Fibroblast of skin of left quadriceps (primary cell): ENCODE measurements at regions not wholly inside any gene's neighbourhood (a gene's known extent, or its start where the extent isn't known, plus 50 kb on each side); places are given as distances from the start of the nearest gene placed in this dataset.
A peak's percentile ranks its signal among the peaks of the same experiment; 100 is the strongest.

Experiments used
- DNase-seq, 2 experiments: peaks; one replicate each; pipeline ENCODE4 v3.0.0-alpha.2; 2013; ENCODE audit warnings: low read depth in 2 of 2

- DNase-seq: no peak
Measured at GRCh38 chr12:132426349-132427173, 63.4 kb upstream of the FBRSL1 start.

GRCh38 chr12:132424811-132425210 lies 65.1 kb upstream of the FBRSL1 start:
- DNase-seq: no peak

GRCh38 chr12:132423820-132424645 lies 65.9 kb upstream of the FBRSL1 start:
- DNase-seq: no peak

GRCh38 chr12:132423251-132423819 lies 66.6 kb upstream of the FBRSL1 start:
- DNase-seq: no peak

- DNase-seq: peak; percentile 13 to 15
Measured at GRCh38 chr12:132422381-132423043, 67.4 kb upstream of the FBRSL1 start.

GRCh38 chr12:132422040-132422380 lies 67.9 kb upstream of the FBRSL1 start:
- no peak for DNase-seq

GRCh38 chr12:132419631-132420246 lies 70.2 kb upstream of the FBRSL1 start:
- DNase-seq: no peak

- DNase-seq: no peak
Measured at GRCh38 chr12:132418393-132418925, 71.5 kb upstream of the FBRSL1 start.

GRCh38 chr12:132417741-132418140 lies 72.2 kb upstream of the FBRSL1 start:
- no peak for DNase-seq

GRCh38 chr12:132416827-132417226 lies 73.1 kb upstream of the FBRSL1 start:
- no peak for DNase-seq

- DNase-seq: no peak
Measured at GRCh38 chr12:132416121-132416673, 73.8 kb upstream of the FBRSL1 start.

GRCh38 chr12:132415327-132416120 lies 74.4 kb upstream of the FBRSL1 start:
- no peak for DNase-seq

GRCh38 chr12:132414634-132415326 lies 75.2 kb upstream of the FBRSL1 start:
- DNase-seq: peak; percentile 42 to 44

- DNase-seq: no peak
Measured at GRCh38 chr12:132413931-132414588, 75.9 kb upstream of the FBRSL1 start.

GRCh38 chr12:132411457-132411856 lies 78.5 kb upstream of the FBRSL1 start:
- DNase-seq: no peak

GRCh38 chr12:132410849-132411248 lies 79.1 kb upstream of the FBRSL1 start:
- DNase-seq: no peak

GRCh38 chr12:132410296-132410625 lies 79.7 kb upstream of the FBRSL1 start:
- DNase-seq: no peak

- no peak for DNase-seq
Measured at GRCh38 chr12:132409495-132410295, 80.3 kb upstream of the FBRSL1 start.
